ENCODE measurements at regions not wholly inside any gene's neighbourhood (a gene's known extent, or its start where the extent isn't known, plus 50 kb on each side); places are given as distances from the start of the nearest gene placed in this dataset.

GRCh38 chr6:100194535-100194934 is 200.5 kb upstream of the MCHR2 start:
- POLR2A ChIA-PET: no interaction called here
- no peak overlapping the region for H3K9ac ChIP-seq (ENCODE audit: low read length)
- ATAC-seq (ENCODE audit: low read depth): no peak

GRCh38 chr6:100188754-100189153 is 194.7 kb upstream of the MCHR2 start:
- no peaks in the 10 kb centered on the region for H3K4me1 ChIP-seq (ENCODE audit: control insufficient read depth in 2 of 2, insufficient read depth in 2 of 2, low read length in 2 of 2)
- ATAC-seq (ENCODE audit: low read depth) (no peak), DNase-seq (no peak)
- H3K27ac Mint-ChIP-seq: no peak overlapping the region
- TF ChIP-seq EZH2 (IDR thresholded peaks at IDR 0.05; ENCODE audit: borderline replicate concordance, insufficient read depth, low read depth, low read length, poor library complexity, severe bottlenecking): no peak
- TF ChIP-seq CTCF (IDR thresholded peaks at IDR 0.05): no peak
- H3K27me3 Mint-ChIP-seq: peaks cover 9% of the 10 kb centered on the region
- no peak overlapping the region for H3K27ac ChIP-seq (ENCODE audit: low read length in 2 of 2)
- no peaks in the 10 kb centered on the region for H3K9me3 ChIP-seq (ENCODE audit: control extremely low read depth in 1 of 3, control insufficient read depth in 2 of 3, insufficient read depth in 1 of 3, low read length in 2 of 3)
- WGBS (ENCODE audit: insufficient coverage): 100% methylated on average over 1 of the region's 1 CpG
- H3K9me3 Mint-ChIP-seq (ENCODE audit: insufficient read depth): no peaks in the 10 kb centered on the region
- H3K4me3 Mint-ChIP-seq: no peak overlapping the region
- no peaks in the 10 kb centered on the region for H3K4me1 Mint-ChIP-seq
- H3K27me3 ChIP-seq (replicated peaks in 1 of 4; ENCODE audit: control extremely low read depth in 1 of 4, control insufficient read depth in 3 of 4, insufficient read depth in 4 of 4, low read length in 3 of 4): no peaks in the 10 kb centered on the region
- H2AFZ ChIP-seq (ENCODE audit: insufficient read depth, low read depth, low read length, poor library complexity, severe bottlenecking): no peak overlapping the region
- intact Hi-C loops (cut with micrococcal nuclease): no loop called here
- ChIA-PET CTCF (no interaction called here), POLR2A (no interaction called here)
- H3K4me2 ChIP-seq (replicated peaks; ENCODE audit: low read depth, low read length, poor library complexity, severe bottlenecking): no peak overlapping the region
- no peaks in the 10 kb centered on the region for H3K36me3 ChIP-seq (replicated peaks in 1 of 2; ENCODE audit: control extremely low read depth in 1 of 2, control insufficient read depth in 1 of 2, extremely low read depth in 1 of 2, insufficient read depth in 2 of 2, low read length in 1 of 2)
- H3K4me3 ChIP-seq (ENCODE audit: control extremely low read depth in 1 of 5, extremely low read depth in 1 of 5, insufficient read depth in 1 of 5, low read depth in 2 of 5, low read length in 4 of 5): no peak overlapping the region
- H3K9ac ChIP-seq (ENCODE audit: low read length): no peak overlapping the region
- H3K79me2 ChIP-seq (ENCODE audit: control insufficient read depth, insufficient read depth, low read length): no peaks in the 10 kb centered on the region
- H4K20me1 ChIP-seq (ENCODE audit: control insufficient read depth, insufficient read depth, low read length, poor library complexity, severe bottlenecking): no peaks in the 10 kb centered on the region

More at GRCh38 chr6:100194535-100194934, 200.5 kb upstream of the MCHR2 start:
- no CpG with 5 or more reads among the region's 3 CpGs for WGBS (ENCODE audit: insufficient coverage)
- Histone ChIP-seq H4K20me1 (ENCODE audit: control insufficient read depth, insufficient read depth, low read length, poor library complexity, severe bottlenecking) (no peaks in the 10 kb centered on the region), H3K27ac (ENCODE audit: low read length in 2 of 2) (no peak overlapping the region), H3K36me3 (replicated peaks in 1 of 2; ENCODE audit: control extremely low read depth in 1 of 2, control insufficient read depth in 1 of 2, extremely low read depth in 1 of 2, insufficient read depth in 2 of 2, low read length in 1 of 2) (no peaks in the 10 kb centered on the region), H3K27me3 (replicated peaks in 1 of 4; ENCODE audit: control extremely low read depth in 1 of 4, control insufficient read depth in 3 of 4, insufficient read depth in 4 of 4, low read length in 3 of 4) (no peaks in the 10 kb centered on the region), H3K4me3 (ENCODE audit: control extremely low read depth in 1 of 5, extremely low read depth in 1 of 5, insufficient read depth in 1 of 5, low read depth in 2 of 5, low read length in 4 of 5) (no peak overlapping the region), H2AFZ (ENCODE audit: insufficient read depth, low read depth, low read length, poor library complexity, severe bottlenecking) (no peak overlapping the region), H3K4me1 (ENCODE audit: control insufficient read depth in 2 of 2, insufficient read depth in 2 of 2, low read length in 2 of 2) (no peaks in the 10 kb centered on the region), H3K9me3 (ENCODE audit: control extremely low read depth in 1 of 3, control insufficient read depth in 2 of 3, insufficient read depth in 1 of 3, low read length in 2 of 3) (peaks cover 0 to 4% (median 0%) of the 10 kb centered on the region in 3 donors), H3K4me2 (replicated peaks; ENCODE audit: low read depth, low read length, poor library complexity, severe bottlenecking) (no peak overlapping the region), H3K79me2 (ENCODE audit: control insufficient read depth, insufficient read depth, low read length) (no peaks in the 10 kb centered on the region)
- Mint-ChIP-seq H3K27me3 (peaks cover 8% of the 10 kb centered on the region), H3K9me3 (ENCODE audit: insufficient read depth) (no peaks in the 10 kb centered on the region), H3K4me3 (no peak overlapping the region), H3K4me1 (no peaks in the 10 kb centered on the region), H3K27ac (no peak overlapping the region)
- intact Hi-C loops (cut with micrococcal nuclease): no loop called here
- CTCF ChIA-PET: no interaction called here
- no peak for DNase-seq
- TF ChIP-seq CTCF (IDR thresholded peaks at IDR 0.05) (no peak), EZH2 (IDR thresholded peaks at IDR 0.05; ENCODE audit: borderline replicate concordance, insufficient read depth, low read depth, low read length, poor library complexity, severe bottlenecking) (no peak)
